Upper lobe of left lung (tissue), 6 donors: ENCODE measurements at regions not wholly inside any gene's neighbourhood (a gene's known extent, or its start where the extent isn't known, plus 50 kb on each side); places are given as distances from the start of the nearest gene placed in this dataset.
"Not testable (repeated sequence)": the region's sequence is repeated elsewhere in the genome, so short reads cannot be mapped to it uniquely, and the experiment has no call there.

Experiments used
- ATAC-seq, 2 donors: fragments of 200-7000 bp; cut with Tn5 transposase; one replicate each; pipeline ENCODE4 v1.9.1; 2022; ENCODE audit warnings: mild to moderate bottlenecking in 2 of 2, moderate library complexity in 2 of 2; ENCODE audit not compliant: low FRiP score in 2 of 2
- DNase-seq, 2 donors: peaks; one replicate each; pipeline ENCODE4 v3.0.0-alpha.2; 2019 to 2020
- H3K27ac ChIP-seq, 4 donors: fragments of 200-600 bp; sonication (generic); one replicate each; pipeline ENCODE4 v1.5.1; 2016 to 2019
- H3K27me3 ChIP-seq, 4 donors: fragments of 200-600 bp; sonication (generic); one replicate each; pipeline ENCODE4 v1.5.1; 2017 to 2019
- H3K36me3 ChIP-seq, 4 donors: fragments of 200-600 bp; sonication (generic); one replicate each; pipeline ENCODE4 v1.5.1; 2016 to 2019
- H3K4me1 ChIP-seq, 4 donors: fragments of 200-600 bp; sonication (generic); one replicate each; pipeline ENCODE4 v1.5.1; 2018 to 2019
- H3K4me3 ChIP-seq, 4 donors: fragments of 200-600 bp; sonication (generic); one replicate each; pipeline ENCODE4 v1.5.1; 2017 to 2019; ENCODE audit warnings: mild to moderate bottlenecking in 2 of 4, moderate library complexity in 1 of 4
- H3K9me3 ChIP-seq, 4 donors: fragments of 200-600 bp; sonication (generic); one replicate each; pipeline ENCODE4 v1.5.1; 2018 to 2019
- CTCF ChIP-seq, 6 experiments: fragments of 450-650 bp in 4 of 6; fragments of 200-600 bp in 2 of 6; sonication (generic) in 2 of 6; IDR thresholded peaks; one replicate each; pipeline ENCODE4 v1.5.1; 2016 to 2019; ENCODE audit warnings: antibody characterized with exemption in 6 of 6
- EP300 ChIP-seq, 4 donors: sonication (generic); formaldehyde crosslinking; IDR thresholded peaks; one replicate each; pipeline ENCODE4 v1.5.1; 2017; ENCODE audit warnings: antibody characterized with exemption in 4 of 4, control low read depth in 2 of 4
- POLR2A ChIP-seq, 4 donors: fragments of 450-650 bp; IDR thresholded peaks; one replicate each; pipeline ENCODE4 v1.5.1; 2016 to 2017; ENCODE audit warnings: antibody characterized with exemption in 4 of 4, mild to moderate bottlenecking in 2 of 4
- POLR2AphosphoS5 ChIP-seq, 2 donors: sonication (generic); formaldehyde crosslinking; IDR thresholded peaks; one replicate each; pipeline ENCODE4 v1.5.1; 2017; ENCODE audit warnings: antibody characterized with exemption in 2 of 2
- WGBS, 2 donors: methylation state at CpG; one replicate each; pipeline ENCODE4 v1.1.5; 2017 to 2018; 5-methylcytosine and 5-hydroxymethylcytosine counted together
- donor health status: DM: no; HTN: no; CAD: no; lungs with moderate emphysema.
- donor health status: DM: no; HTN: yes; CAD: no; lungs with severe emphysema.

- no peak for DNase-seq
- Histone ChIP-seq H3K4me3 (no peak overlapping the region), H3K9me3 (no peaks in the 10 kb centered on the region), H3K4me1 (no peaks in the 10 kb centered on the region), H3K36me3 (no peaks in the 10 kb centered on the region), H3K27me3 (no peaks in the 10 kb centered on the region), H3K27ac (no peak overlapping the region)
- peak in 1 of 2 donors; percentile 39 for ATAC-seq
- 74 to 82% methylated on average over 11 of the region's 11 CpGs for WGBS, 2 donors
- TF ChIP-seq EP300 (IDR thresholded peaks at IDR 0.05), result no peak
Observed at GRCh38 chr10:3323865-3324498, 151.4 kb upstream of the PITRM1 start.

- Histone ChIP-seq H3K4me1 (no peaks in the 10 kb centered on the region), H3K9me3 (no peaks in the 10 kb centered on the region), H3K27me3 (no peaks in the 10 kb centered on the region), H3K27ac (no peak overlapping the region), H3K4me3 (no peak overlapping the region), H3K36me3 (no peaks in the 10 kb centered on the region)
- 86 to 93% methylated on average over 9 of the region's 9 CpGs for WGBS, 2 donors
- DNase-seq (no peak), ATAC-seq (peak in 1 of 2 donors; percentile 21)
- no peak for TF ChIP-seq EP300 (IDR thresholded peaks at IDR 0.05)
- TF ChIP-seq POLR2A (IDR thresholded peaks at IDR 0.05), result no peak
Observed at GRCh38 chr10:3321123-3321522, 148.5 kb upstream of the PITRM1 start.

GRCh38 chr10:3319811-3320226 is 147.2 kb upstream of the PITRM1 start:
- Histone ChIP-seq H3K4me3 (no peak overlapping the region), H3K27ac (no peak overlapping the region), H3K36me3 (no peaks in the 10 kb centered on the region), H3K9me3 (no peaks in the 10 kb centered on the region), H3K27me3 (no peaks in the 10 kb centered on the region), H3K4me1 (no peaks in the 10 kb centered on the region)
- no peak for ATAC-seq
- 87 to 93% methylated on average over 11 to 25 of the region's 25 CpGs for WGBS, 2 donors
- DNase-seq, result peak in 1 of 2 donors; percentile 77
- TF ChIP-seq CTCF (IDR thresholded peaks at IDR 0.05), result no peak
- TF ChIP-seq POLR2A (IDR thresholded peaks at IDR 0.05), result no peak
- no peak for TF ChIP-seq EP300 (IDR thresholded peaks at IDR 0.05)
- no peak for TF ChIP-seq POLR2AphosphoS5 (IDR thresholded peaks at IDR 0.05)

GRCh38 chr10:3318480-3318807 is 145.9 kb upstream of the PITRM1 start:
- peak in 1 of 2 donors; percentile 68 for DNase-seq

GRCh38 chr10:3317553-3318479 is 145.2 kb upstream of the PITRM1 start:
- H3K9me3 ChIP-seq, ATAC-seq, H3K27me3 ChIP-seq, H3K27ac ChIP-seq, H3K36me3 ChIP-seq, H3K4me3 ChIP-seq, DNase-seq, H3K4me1 ChIP-seq: not testable (repeated sequence)
- WGBS, 2 donors, result 95% methylated on average over 13 to 36 of the region's 61 CpGs

More at GRCh38 chr10:3318480-3318807, 145.9 kb upstream of the PITRM1 start:
- H3K27me3 ChIP-seq, H3K36me3 ChIP-seq, H3K4me1 ChIP-seq, H3K4me3 ChIP-seq, H3K9me3 ChIP-seq, H3K27ac ChIP-seq, ATAC-seq: not testable (repeated sequence)
- WGBS, 2 donors, result 92 to 93% methylated on average over 6 to 22 of the region's 22 CpGs

GRCh38 chr10:3314445-3315085 is 142.0 kb upstream of the PITRM1 start:
- not testable (repeated sequence) for H3K36me3 ChIP-seq, H3K4me3 ChIP-seq, H3K4me1 ChIP-seq, H3K27ac ChIP-seq, ATAC-seq, H3K9me3 ChIP-seq, DNase-seq, H3K27me3 ChIP-seq
- WGBS, 2 donors, result 56 to 81% methylated on average over 1 to 5 of the region's 5 CpGs

- H3K27me3 ChIP-seq, H3K27ac ChIP-seq, H3K4me1 ChIP-seq, H3K4me3 ChIP-seq, DNase-seq, H3K9me3 ChIP-seq, ATAC-seq, H3K36me3 ChIP-seq: not testable (repeated sequence)
- peak in 1 of 2 donors; percentile 17 for TF ChIP-seq POLR2AphosphoS5 (IDR thresholded peaks at IDR 0.05)
- WGBS, 2 donors, result 41 to 44% methylated on average over 2 of the region's 2 CpGs
Observed at GRCh38 chr10:3313784-3314444, 141.3 kb upstream of the PITRM1 start.
